Testis (tissue), 2 donors: ENCODE measurements at regions not wholly inside any gene's neighbourhood (a gene's known extent, or its start where the extent isn't known, plus 50 kb on each side); places are given as distances from the start of the nearest gene placed in this dataset.

Experiments
- DNase-seq: peaks from one replicate; pipeline ENCODE4 v3.0.0-alpha.2; 2019
- H3K27ac ChIP-seq, 2 donors: fragments of 200-600 bp; sonication (generic); one replicate each; pipeline ENCODE4 v1.5.1; 2019
- H3K27me3 ChIP-seq: fragments of 200-600 bp; sonication (generic); one replicate; pipeline ENCODE4 v1.5.1; 2019
- H3K36me3 ChIP-seq: fragments of 200-600 bp; sonication (generic); one replicate; pipeline ENCODE4 v1.5.1; 2017; ENCODE audit warnings: low read depth; ENCODE audit errors: missing control alignments
- H3K4me1 ChIP-seq: fragments of 200-600 bp; sonication (generic); one replicate; pipeline ENCODE4 v1.5.1; 2019
- H3K4me3 ChIP-seq, 2 donors: fragments of 200-600 bp; sonication (generic); one replicate each; pipeline ENCODE4 v1.5.1; 2017 to 2019
- H3K9me3 ChIP-seq: fragments of 200-600 bp; sonication (generic); one replicate; pipeline ENCODE4 v1.5.1; 2017
- POLR2A ChIP-seq: fragments of 450-650 bp; IDR thresholded peaks from one replicate; pipeline ENCODE4 v1.6.1; 2017; ENCODE audit warnings: antibody characterized with exemption, mild to moderate bottlenecking, moderate library complexity
- WGBS, 2 donors: methylation state at CpG; one replicate each; pipeline ENCODE4 v1.1.5; 2018; 5-methylcytosine and 5-hydroxymethylcytosine counted together
- intact Hi-C: fragments of 100-400 bp; cut with DNase I; formaldehyde crosslinking; loops from one replicate; pipeline ENCODE4 v1.15.1; 2023; ENCODE audit warnings: low total_unique reads
- TF ChIP-seq, protein P1 (sequence below), 3 experiments: fragments of 450-650 bp in 2 of 3; fragments of 200-600 bp in 1 of 3; sonication (generic) in 1 of 3; IDR thresholded peaks; one replicate each; pipeline ENCODE4 v1.5.1; 2016 to 2019; ENCODE audit warnings: antibody characterized with exemption in 3 of 3, mild to moderate bottlenecking in 2 of 3, moderate library complexity in 1 of 3

GRCh38 chr16:80436510-80436909, 104.3 kb upstream of the DYNLRB2 start:
- no peak overlapping the region for H3K4me3 ChIP-seq
- no peaks in the 10 kb centered on the region for H3K9me3 ChIP-seq
- no peaks in the 10 kb centered on the region for H3K27me3 ChIP-seq
- no peak overlapping the region for H3K27ac ChIP-seq
- intact Hi-C loops = no loop called here
- no peak for TF ChIP-seq POLR2A
- TF ChIP-seq, protein P1, sequence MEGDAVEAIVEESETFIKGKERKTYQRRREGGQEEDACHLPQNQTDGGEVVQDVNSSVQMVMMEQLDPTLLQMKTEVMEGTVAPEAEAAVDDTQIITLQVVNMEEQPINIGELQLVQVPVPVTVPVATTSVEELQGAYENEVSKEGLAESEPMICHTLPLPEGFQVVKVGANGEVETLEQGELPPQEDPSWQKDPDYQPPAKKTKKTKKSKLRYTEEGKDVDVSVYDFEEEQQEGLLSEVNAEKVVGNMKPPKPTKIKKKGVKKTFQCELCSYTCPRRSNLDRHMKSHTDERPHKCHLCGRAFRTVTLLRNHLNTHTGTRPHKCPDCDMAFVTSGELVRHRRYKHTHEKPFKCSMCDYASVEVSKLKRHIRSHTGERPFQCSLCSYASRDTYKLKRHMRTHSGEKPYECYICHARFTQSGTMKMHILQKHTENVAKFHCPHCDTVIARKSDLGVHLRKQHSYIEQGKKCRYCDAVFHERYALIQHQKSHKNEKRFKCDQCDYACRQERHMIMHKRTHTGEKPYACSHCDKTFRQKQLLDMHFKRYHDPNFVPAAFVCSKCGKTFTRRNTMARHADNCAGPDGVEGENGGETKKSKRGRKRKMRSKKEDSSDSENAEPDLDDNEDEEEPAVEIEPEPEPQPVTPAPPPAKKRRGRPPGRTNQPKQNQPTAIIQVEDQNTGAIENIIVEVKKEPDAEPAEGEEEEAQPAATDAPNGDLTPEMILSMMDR (IDR thresholded peaks at IDR 0.05) = no peak
- H3K36me3 ChIP-seq = no peaks in the 10 kb centered on the region
- H3K4me1 ChIP-seq = no peaks in the 10 kb centered on the region
- DNase-seq = no peak

GRCh38 chr16:80433623-80434022, 107.2 kb upstream of the DYNLRB2 start:
- intact Hi-C loops = no loop called here
- Histone ChIP-seq H3K4me3 (no peak overlapping the region), H3K9me3 (no peaks in the 10 kb centered on the region), H3K27ac (no peak overlapping the region), H3K27me3 (no peaks in the 10 kb centered on the region), H3K36me3 (no peaks in the 10 kb centered on the region), H3K4me1 (no peaks in the 10 kb centered on the region)
- WGBS, 2 donors = 79 to 88% methylated on average over 2 of the region's 2 CpGs
- TF ChIP-seq, protein P1 (IDR thresholded peaks at IDR 0.05) = no peak
- TF ChIP-seq POLR2A = no peak
- no peak for DNase-seq

- intact Hi-C loops = no loop called here
- H3K4me3 ChIP-seq = no peak overlapping the region
- no peak for DNase-seq
- 91 to 98% methylated on average over 2 of the region's 2 CpGs for WGBS, 2 donors
- H3K27ac ChIP-seq = no peak overlapping the region
- no peaks in the 10 kb centered on the region for H3K4me1 ChIP-seq
- no peaks in the 10 kb centered on the region for H3K36me3 ChIP-seq
- TF ChIP-seq POLR2A = no peak
- TF ChIP-seq, protein P1 (IDR thresholded peaks at IDR 0.05) = no peak
- no peaks in the 10 kb centered on the region for H3K9me3 ChIP-seq
- H3K27me3 ChIP-seq = no peaks in the 10 kb centered on the region
Measured at GRCh38 chr16:80427795-80428194, 113.0 kb upstream of the DYNLRB2 start.

DNA sequence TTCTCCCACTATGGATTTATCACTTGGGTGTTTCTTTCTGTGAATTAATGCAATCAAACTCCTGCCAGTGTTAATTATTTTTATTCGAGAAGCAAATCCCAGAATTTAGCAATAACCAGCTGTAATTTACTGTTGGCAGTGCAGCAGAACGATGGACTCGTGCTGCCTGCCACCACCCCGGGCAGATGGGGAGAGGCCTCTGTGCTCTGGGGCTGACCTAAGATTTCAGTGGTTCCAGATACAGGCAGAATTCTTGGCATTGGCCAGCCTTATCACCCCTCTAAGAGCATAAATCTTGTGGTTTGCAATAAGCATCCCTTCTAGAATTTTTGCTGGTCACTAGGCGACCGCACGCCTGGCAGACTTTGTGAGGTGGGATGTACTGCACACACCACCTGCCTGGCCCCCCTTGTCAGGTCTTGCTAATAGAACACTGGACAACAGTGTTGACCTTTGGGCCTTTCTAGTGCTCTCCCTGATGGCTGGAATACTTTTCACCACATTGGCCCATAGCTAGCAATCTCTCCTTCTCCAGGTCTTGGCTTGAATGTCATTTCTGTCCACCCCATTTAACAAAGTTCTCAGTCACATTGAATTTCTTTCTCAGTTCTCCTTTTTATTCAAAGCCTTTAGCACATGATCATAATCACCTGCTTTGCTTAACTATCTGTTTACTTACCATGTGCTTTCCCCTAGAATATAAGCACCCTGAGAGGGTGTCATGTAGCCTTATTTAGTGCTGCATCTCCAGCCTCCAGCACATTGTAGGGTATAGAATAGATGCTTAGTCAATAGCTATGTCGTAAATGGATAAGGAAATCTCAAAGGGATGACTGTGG, 122.1 kb upstream of the DYNLRB2 start:
- intact Hi-C loops = no loop called here
- Histone ChIP-seq H3K4me1 (no peaks in the 10 kb centered on the region), H3K27me3 (no peaks in the 10 kb centered on the region), H3K27ac (no peak overlapping the region), H3K4me3 (no peak overlapping the region), H3K36me3 (no peaks in the 10 kb centered on the region), H3K9me3 (no peaks in the 10 kb centered on the region)
- WGBS, 2 donors = 76 to 84% methylated on average over 8 of the region's 8 CpGs
- no peak for TF ChIP-seq POLR2A
- TF ChIP-seq, protein P1 (IDR thresholded peaks at IDR 0.05) = no peak
- DNase-seq = no peak

- H3K27me3 ChIP-seq = no peaks in the 10 kb centered on the region
- WGBS, 2 donors = 84 to 92% methylated on average over 4 of the region's 4 CpGs
- no peaks in the 10 kb centered on the region for H3K36me3 ChIP-seq
- DNase-seq = no peak
- H3K4me3 ChIP-seq = no peak overlapping the region
- no peaks in the 10 kb centered on the region for H3K9me3 ChIP-seq
- intact Hi-C loops = no loop called here
- TF ChIP-seq, protein P1 (IDR thresholded peaks at IDR 0.05) = no peak
- TF ChIP-seq POLR2A = no peak
- H3K4me1 ChIP-seq = no peaks in the 10 kb centered on the region
- H3K27ac ChIP-seq = no peak overlapping the region
Measured at GRCh38 chr16:80417706-80418271, 123.0 kb upstream of the DYNLRB2 start.
